ENCODE measurements at regions not wholly inside any gene's neighbourhood (a gene's known extent, or its start where the extent isn't known, plus 50 kb on each side); places are given as distances from the start of the nearest gene placed in this dataset.
A peak's percentile ranks its signal among the peaks of the same experiment; 100 is the strongest.

DNA sequence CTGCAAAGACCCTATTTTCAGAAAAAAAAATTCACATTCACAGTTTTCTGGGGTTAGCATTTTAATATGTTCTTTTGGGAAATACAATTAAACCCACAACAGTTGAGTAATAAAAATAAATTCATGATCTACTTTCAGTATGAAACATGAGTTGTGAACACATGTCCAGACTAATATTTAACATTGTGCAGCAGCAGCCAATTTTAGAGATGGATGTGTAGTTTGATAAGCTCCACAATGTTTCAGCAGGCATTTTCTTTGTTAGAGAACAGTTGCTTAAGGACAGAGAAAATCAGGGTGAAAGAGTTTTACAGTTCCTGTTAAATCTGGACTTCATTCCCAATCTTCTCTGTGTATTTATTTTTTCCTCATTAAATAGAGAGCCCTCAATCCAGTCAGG is 519.5 kb downstream of the PIK3C3 start:
- H3K4me3 Mint-ChIP-seq: no peak overlapping the region
- H3K27ac Mint-ChIP-seq: no peak overlapping the region
- TF ChIP-seq, protein P1, sequence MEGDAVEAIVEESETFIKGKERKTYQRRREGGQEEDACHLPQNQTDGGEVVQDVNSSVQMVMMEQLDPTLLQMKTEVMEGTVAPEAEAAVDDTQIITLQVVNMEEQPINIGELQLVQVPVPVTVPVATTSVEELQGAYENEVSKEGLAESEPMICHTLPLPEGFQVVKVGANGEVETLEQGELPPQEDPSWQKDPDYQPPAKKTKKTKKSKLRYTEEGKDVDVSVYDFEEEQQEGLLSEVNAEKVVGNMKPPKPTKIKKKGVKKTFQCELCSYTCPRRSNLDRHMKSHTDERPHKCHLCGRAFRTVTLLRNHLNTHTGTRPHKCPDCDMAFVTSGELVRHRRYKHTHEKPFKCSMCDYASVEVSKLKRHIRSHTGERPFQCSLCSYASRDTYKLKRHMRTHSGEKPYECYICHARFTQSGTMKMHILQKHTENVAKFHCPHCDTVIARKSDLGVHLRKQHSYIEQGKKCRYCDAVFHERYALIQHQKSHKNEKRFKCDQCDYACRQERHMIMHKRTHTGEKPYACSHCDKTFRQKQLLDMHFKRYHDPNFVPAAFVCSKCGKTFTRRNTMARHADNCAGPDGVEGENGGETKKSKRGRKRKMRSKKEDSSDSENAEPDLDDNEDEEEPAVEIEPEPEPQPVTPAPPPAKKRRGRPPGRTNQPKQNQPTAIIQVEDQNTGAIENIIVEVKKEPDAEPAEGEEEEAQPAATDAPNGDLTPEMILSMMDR (IDR thresholded peaks at IDR 0.05): no peak
- H3K36me3 Mint-ChIP-seq (ENCODE audit: low read depth): no peaks in the 10 kb centered on the region
- peaks cover 20% of the 10 kb centered on the region for H3K4me1 Mint-ChIP-seq
- peaks cover 2% of the 10 kb centered on the region for H3K27me3 Mint-ChIP-seq (ENCODE audit: low read depth, poor library complexity)
- no peaks in the 10 kb centered on the region for H3K9me3 Mint-ChIP-seq
- DNase-seq: no peak

DNA sequence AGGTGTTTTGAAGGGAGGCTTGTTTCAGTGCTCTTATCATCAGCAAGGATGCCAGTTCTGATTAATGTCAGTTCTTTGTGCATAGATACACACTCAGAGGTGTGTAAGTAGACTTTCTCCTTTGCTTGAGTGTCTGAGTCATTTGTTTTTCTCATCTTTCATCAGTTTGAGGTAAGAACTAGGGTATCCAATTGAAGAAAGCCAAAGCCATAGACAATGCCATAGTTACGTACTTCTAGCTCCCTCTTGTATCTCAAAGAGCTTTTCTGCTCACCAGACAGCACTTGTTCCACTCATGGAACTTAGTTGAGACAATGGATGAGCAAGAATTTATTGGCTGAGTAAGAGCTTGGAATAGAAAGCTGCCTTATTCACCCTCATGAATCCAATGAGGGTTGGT is 520.1 kb downstream of the PIK3C3 start:
- DNase-seq: no peak
- peaks cover 2% of the 10 kb centered on the region for H3K27me3 Mint-ChIP-seq (ENCODE audit: low read depth, poor library complexity)
- H3K9me3 Mint-ChIP-seq: no peaks in the 10 kb centered on the region
- H3K4me1 Mint-ChIP-seq: peaks cover 24% of the 10 kb centered on the region
- TF ChIP-seq, protein P1 (IDR thresholded peaks at IDR 0.05): no peak
- no peak overlapping the region for H3K27ac Mint-ChIP-seq
- H3K4me3 Mint-ChIP-seq: no peak overlapping the region
- no peaks in the 10 kb centered on the region for H3K36me3 Mint-ChIP-seq (ENCODE audit: low read depth)

DNA sequence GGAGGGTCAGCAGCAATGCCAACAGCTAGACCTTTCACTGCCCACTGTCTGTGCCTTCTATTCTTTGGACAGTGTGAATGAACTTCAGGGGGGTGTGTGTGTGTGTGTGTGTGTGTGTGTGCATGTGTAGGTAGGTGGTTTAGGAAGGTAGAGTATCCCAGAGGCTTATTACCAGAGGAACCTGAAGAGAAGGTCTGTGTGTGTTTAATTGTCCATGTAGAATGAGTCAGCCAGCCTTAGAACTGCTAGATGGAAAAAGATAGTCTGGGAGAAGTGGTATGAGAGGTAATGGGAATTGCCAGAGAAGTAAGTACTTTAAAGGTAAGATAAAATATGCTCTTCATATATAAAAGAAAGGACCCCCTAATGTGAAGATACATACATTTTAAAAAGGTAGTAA is 522.2 kb downstream of the PIK3C3 start:
- H3K9me3 Mint-ChIP-seq: no peaks in the 10 kb centered on the region
- H3K4me3 Mint-ChIP-seq: no peak overlapping the region
- peak overlapping the region; percentile 21 for H3K27ac Mint-ChIP-seq
- no peak for DNase-seq
- H3K27me3 Mint-ChIP-seq (ENCODE audit: low read depth, poor library complexity): peaks cover 2% of the 10 kb centered on the region
- peaks cover 35% of the 10 kb centered on the region for H3K4me1 Mint-ChIP-seq
- no peaks in the 10 kb centered on the region for H3K36me3 Mint-ChIP-seq (ENCODE audit: low read depth)
- TF ChIP-seq, protein P1 (IDR thresholded peaks at IDR 0.05): no peak

DNA sequence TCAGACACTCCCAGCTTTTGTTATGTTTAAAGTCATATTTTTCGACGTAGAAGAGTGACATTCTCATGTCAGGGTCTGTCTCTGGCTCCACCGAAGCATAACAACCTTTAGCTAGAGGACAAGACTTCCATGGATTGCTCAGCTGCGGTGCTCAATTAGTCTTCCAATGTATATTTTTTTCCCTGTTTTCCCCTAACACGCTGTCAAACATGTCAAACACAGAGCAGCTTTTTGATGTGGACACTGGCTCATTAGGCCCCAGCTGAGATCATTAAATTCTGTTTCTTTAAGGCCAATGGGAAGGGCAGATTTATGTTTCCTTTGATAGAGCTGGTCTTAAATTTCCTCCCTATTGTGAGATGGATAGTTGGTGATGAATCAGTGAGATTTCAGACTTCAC is 525.4 kb downstream of the PIK3C3 start:
- Mint-ChIP-seq H3K27me3 (ENCODE audit: low read depth, poor library complexity) (peaks cover 2% of the 10 kb centered on the region), H3K9me3 (peaks cover 22% of the 10 kb centered on the region), H3K4me1 (peaks cover 30% of the 10 kb centered on the region), H3K36me3 (ENCODE audit: low read depth) (peaks cover 10% of the 10 kb centered on the region), H3K4me3 (no peak overlapping the region), H3K27ac (peak overlapping the region; percentile 47)
- TF ChIP-seq, protein P1 (IDR thresholded peaks at IDR 0.05): no peak
- DNase-seq: peak; percentile 6

DNA sequence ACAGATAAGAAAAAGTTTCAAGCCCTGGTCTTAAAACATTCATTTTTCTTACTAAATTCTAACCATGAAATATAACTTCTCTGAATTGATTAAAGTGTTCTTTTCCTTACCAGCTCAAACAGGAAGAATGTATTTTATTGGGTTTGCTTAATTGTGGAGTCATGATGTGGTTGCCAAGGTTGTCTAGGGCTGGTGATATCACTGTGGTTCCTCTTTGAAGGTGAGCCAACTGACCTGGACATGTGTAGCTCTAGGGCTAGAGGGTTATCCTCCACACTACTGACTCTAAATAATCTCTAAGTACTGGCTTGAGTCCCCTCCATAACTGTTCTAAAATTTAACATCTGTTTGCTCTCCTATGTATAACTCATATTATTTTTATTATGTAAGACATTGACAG is 529.6 kb downstream of the PIK3C3 start:
- TF ChIP-seq, protein P1 (IDR thresholded peaks at IDR 0.05): no peak
- Mint-ChIP-seq H3K4me3 (no peak overlapping the region), H3K9me3 (peaks cover 31% of the 10 kb centered on the region), H3K36me3 (ENCODE audit: low read depth) (peaks cover 15% of the 10 kb centered on the region), H3K27me3 (ENCODE audit: low read depth, poor library complexity) (no peaks in the 10 kb centered on the region), H3K4me1 (peaks cover 23% of the 10 kb centered on the region), H3K27ac (no peak overlapping the region)
- DNase-seq: no peak

DNA sequence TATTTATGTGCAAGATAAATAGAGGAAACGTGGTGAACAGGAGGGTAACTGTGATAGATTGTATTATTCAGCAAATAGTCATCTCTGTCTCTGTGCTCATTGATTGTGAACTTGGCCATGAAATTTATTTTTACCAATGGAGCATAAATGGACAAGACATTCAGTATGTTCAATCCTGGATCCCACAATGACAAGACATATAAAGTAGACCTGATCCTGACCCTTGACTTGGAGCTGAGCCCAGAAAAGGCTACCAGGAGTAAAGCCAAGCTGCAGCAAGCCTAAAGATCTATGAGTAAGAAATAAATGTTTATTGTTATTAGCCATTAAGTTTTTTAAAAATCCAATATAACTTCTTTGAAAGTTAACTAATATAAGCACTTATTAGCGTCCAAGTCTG is 531.2 kb downstream of the PIK3C3 start:
- no peak overlapping the region for H3K27ac Mint-ChIP-seq
- DNase-seq: no peak
- H3K4me3 Mint-ChIP-seq: no peak overlapping the region
- H3K27me3 Mint-ChIP-seq (ENCODE audit: low read depth, poor library complexity): no peaks in the 10 kb centered on the region
- H3K36me3 Mint-ChIP-seq (ENCODE audit: low read depth): peaks cover 15% of the 10 kb centered on the region
- TF ChIP-seq, protein P1 (IDR thresholded peaks at IDR 0.05): no peak
- peaks cover 8% of the 10 kb centered on the region for H3K4me1 Mint-ChIP-seq
- peaks cover 31% of the 10 kb centered on the region for H3K9me3 Mint-ChIP-seq
